ENCODE measurements at regions not wholly inside any gene's neighbourhood (a gene's known extent, or its start where the extent isn't known, plus 50 kb on each side); places are given as distances from the start of the nearest gene placed in this dataset.

DNA sequence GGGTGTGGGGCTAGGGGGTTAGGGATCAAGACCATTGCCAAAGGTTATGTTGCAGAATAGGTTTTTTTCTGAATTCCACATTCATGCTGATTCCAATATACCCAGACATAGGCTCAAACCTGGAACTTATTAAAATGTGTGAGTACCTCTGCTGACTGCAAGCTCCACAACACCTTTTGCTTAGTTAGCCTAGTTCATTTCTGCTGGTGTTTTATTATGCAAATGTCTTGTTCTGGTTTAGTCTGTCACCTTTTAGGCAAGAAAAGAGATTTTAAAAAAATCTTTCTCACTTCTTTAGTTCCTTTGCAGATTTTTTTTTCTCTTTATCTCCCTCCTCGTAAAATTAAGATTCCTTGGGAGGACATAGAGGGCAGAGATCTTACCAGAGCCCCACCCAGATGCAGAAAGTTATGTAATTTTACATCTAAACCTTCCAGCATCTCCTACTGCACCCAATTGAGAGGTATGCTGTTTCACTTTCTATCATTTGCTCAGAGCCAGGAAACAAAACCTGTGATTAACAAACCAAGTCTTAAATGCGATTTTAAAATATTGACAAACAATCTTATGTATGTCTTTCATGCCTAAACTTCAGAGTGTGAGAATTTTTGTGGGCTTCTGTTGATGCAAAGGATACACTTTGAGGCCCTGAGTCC lies 190.7 kb upstream of the CLNK start:
- DNase-seq (ENCODE audit: low read depth) = no peak
- TF ChIP-seq, protein P1, sequence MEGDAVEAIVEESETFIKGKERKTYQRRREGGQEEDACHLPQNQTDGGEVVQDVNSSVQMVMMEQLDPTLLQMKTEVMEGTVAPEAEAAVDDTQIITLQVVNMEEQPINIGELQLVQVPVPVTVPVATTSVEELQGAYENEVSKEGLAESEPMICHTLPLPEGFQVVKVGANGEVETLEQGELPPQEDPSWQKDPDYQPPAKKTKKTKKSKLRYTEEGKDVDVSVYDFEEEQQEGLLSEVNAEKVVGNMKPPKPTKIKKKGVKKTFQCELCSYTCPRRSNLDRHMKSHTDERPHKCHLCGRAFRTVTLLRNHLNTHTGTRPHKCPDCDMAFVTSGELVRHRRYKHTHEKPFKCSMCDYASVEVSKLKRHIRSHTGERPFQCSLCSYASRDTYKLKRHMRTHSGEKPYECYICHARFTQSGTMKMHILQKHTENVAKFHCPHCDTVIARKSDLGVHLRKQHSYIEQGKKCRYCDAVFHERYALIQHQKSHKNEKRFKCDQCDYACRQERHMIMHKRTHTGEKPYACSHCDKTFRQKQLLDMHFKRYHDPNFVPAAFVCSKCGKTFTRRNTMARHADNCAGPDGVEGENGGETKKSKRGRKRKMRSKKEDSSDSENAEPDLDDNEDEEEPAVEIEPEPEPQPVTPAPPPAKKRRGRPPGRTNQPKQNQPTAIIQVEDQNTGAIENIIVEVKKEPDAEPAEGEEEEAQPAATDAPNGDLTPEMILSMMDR (IDR thresholded peaks at IDR 0.05; ENCODE audit: insufficient read depth, low read depth, low read length) = no peak
- H3K4me3 ChIP-seq (ENCODE audit: low read depth, low read length) = no peak overlapping the region

DNA sequence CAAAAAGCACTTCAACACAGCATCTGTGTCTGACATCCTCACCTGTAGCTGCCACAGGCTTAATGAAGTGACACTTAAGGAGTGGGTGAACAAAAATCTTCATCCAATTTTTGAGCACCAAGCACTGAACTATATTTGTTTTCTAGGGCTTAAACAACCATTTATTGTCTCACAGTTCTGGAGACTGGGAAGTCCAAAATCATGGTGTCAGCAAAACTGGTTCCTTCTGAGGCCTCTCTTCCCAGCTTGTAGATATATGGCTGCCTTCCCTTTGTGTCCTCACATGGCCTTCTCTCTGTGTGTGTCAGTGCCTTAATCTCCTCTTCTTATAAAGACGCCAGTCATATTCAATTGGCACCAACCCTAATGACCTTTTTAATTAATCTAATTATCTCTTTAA lies 189.2 kb upstream of the CLNK start:
- no peak overlapping the region for H3K4me3 ChIP-seq (ENCODE audit: low read depth, low read length)
- TF ChIP-seq, protein P1 (IDR thresholded peaks at IDR 0.05; ENCODE audit: insufficient read depth, low read depth, low read length) = no peak
- DNase-seq (ENCODE audit: low read depth) = no peak

DNA sequence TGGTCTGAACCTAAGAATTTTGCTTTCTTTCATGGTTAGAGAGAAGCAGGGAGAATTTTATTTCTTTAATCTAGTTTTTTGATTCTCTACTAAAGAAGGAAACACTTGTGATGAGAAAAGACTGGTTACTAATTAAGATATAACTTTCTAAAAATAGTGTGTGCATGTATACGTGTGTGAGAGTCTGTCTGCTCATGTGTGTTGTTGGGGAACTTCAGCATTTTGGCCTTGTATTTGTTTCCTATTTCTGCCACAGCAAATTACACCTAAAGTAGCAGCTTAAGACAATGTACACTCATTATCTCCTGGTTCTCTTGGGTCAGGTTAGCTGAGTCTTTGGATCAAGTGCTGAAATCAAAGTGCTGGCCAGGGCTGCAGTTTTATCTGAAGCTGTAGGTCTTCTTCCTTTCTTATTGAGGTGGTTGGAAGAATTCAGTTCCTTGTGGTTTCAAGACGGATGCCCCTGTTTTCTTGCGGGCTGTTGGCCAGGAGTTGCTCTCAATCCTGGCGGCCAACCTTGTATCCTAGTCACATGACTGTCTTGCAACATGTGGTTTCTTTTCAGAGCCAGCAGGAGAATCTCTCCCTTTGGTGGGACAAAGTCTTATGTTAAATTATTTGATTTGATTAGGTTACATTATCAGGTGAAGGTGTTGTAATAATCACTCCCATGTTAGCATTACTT lies 188.4 kb upstream of the CLNK start:
- H3K4me3 ChIP-seq (ENCODE audit: low read depth, low read length) = no peak overlapping the region
- TF ChIP-seq, protein P1 (IDR thresholded peaks at IDR 0.05; ENCODE audit: insufficient read depth, low read depth, low read length) = no peak
- DNase-seq (ENCODE audit: low read depth) = no peak

DNA sequence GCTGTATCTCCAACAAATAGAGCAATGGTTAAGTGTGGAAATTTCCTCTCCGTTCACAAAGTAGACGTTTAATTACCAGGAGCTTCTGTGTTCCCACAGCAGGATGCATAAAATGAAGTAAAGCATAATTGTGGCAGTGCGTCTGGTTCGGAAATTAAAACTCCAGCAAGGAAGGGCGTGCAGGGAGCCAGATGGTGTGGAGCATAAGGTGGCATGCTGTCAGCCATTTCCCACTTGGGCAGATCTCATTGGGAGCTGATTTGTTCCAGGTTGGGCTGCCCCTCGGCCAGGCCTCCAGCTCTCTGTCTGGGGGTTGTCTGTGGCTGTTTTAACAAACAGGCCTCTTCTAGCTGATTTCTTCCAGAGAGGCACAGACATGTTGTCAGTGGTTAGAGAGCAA lies 182.1 kb upstream of the CLNK start:
- no peak overlapping the region for H3K4me3 ChIP-seq (ENCODE audit: low read depth, low read length)
- no peak for DNase-seq (ENCODE audit: low read depth)
- TF ChIP-seq, protein P1 (IDR thresholded peaks at IDR 0.05; ENCODE audit: insufficient read depth, low read depth, low read length) = no peak

DNA sequence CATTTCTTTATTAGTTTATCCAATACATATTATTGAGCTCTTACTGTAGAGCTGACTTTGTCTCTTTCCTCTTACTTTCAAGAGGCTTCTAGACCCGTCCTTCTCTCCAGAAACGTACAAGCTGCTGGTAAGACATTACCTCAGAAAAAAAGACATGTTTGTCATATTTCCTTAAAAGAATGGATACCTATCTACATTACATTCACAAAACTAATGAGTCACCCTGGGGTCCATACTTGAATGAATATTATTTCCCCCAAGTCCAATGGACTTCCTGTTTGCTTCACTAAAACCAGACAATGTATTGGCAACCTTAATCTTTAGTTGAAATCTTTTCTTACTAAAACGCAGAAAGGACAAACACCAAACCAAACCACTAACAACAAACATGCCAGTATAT lies 176.5 kb upstream of the CLNK start:
- DNase-seq (ENCODE audit: low read depth) = no peak
- no peak overlapping the region for H3K4me3 ChIP-seq (ENCODE audit: low read depth, low read length)
- TF ChIP-seq, protein P1 (IDR thresholded peaks at IDR 0.05; ENCODE audit: insufficient read depth, low read depth, low read length) = no peak

DNA sequence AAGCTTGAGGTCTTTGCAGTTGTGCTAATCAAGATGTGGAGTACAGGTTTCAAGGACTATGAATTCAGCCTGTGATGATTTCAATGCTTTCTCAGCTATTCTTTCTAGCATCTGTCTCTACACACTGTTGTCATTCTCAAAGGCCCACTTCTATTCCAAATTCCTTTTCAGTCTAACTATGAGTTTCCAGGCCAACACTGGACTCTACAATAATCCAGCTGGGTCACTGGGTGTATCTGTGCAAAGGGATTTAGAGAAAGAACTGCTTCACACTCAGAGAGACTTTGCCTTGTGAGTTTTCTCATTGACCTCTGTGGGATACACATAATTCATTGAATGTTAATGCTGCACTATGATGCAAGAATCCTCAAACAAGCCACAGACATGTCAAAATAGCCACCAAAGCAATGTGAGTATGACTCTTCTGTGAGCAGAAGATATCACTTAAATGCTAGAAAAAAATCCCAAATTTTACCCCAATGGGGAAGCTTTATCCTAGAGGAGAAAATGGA lies 171.8 kb upstream of the CLNK start:
- no peak for DNase-seq (ENCODE audit: low read depth)
- H3K4me3 ChIP-seq (ENCODE audit: low read depth, low read length) = no peak overlapping the region
- TF ChIP-seq, protein P1 (IDR thresholded peaks at IDR 0.05; ENCODE audit: insufficient read depth, low read depth, low read length) = no peak
